A549 (cell line): ENCODE measurements at regions not wholly inside any gene's neighbourhood (a gene's known extent, or its start where the extent isn't known, plus 50 kb on each side); places are given as distances from the start of the nearest gene placed in this dataset.

Experiments
- ATAC-seq, 2 experiments: fragments of 200-7000 bp in 1 of 2; fragments of >200 bp in 1 of 2; cut with Nextera tagmentation in 1 of 2; cut with Tn5 transposase in 1 of 2; 3 replicates each; pipeline versions ENCODE4 v1.8.0 to v1.9.1; 2018 to 2020; ENCODE audit warnings: mild to moderate bottlenecking in 1 of 2, moderate library complexity in 1 of 2
- CTCF ChIA-PET: fragments of 300-600 bp; sonication (Branson Sonifier 250); formaldehyde crosslinking; extraction: SDS; loops from one replicate; lab custom pipeline; 2021; ENCODE audit warnings: antibody characterized with exemption, inconsistent platforms; lab: Yijun Ruan, JAX
- POLR2A ChIA-PET: fragments of 350-600 bp; formaldehyde crosslinking; extraction: SDS; loops from one replicate; lab custom pipeline; 2021; ENCODE audit warnings: antibody characterized with exemption, inconsistent platforms; lab: Yijun Ruan, JAX
- DNase-seq, 2 experiments: peaks; one replicate each; pipeline versions ENCODE4 v3.0.0 to v3.0.0-alpha.2; 2011 to 2016; ENCODE audit warnings: low read depth in 1 of 2, low spot score in 1 of 2
- FAIRE-seq: peaks from 2 replicates; lab custom pipeline; 2011; peaks lifted over from hg19 to GRCh38; lab: Jason Lieb, UNC
- H3K27ac ChIP-seq, 2 experiments: fragments of >200 bp; sonication (Bioruptor Twin); formaldehyde crosslinking; 3 replicates each; pipeline ENCODE4 v1.5.1; 2016 to 2017
- H3K4me1 ChIP-seq: fragments of >200 bp; sonication (Bioruptor Twin); formaldehyde crosslinking; 3 replicates; pipeline ENCODE4 v1.6.1; 2016
- H3K4me2 ChIP-seq: fragments of >200 bp; sonication (Bioruptor Twin); formaldehyde crosslinking; 3 replicates; pipeline ENCODE4 v1.6.1; 2016
- H3K4me3 ChIP-seq: fragments of >200 bp; sonication (Bioruptor Twin); formaldehyde crosslinking; 3 replicates; pipeline ENCODE4 v1.5.1; 2016
- H3K9me3 ChIP-seq: fragments of >200 bp; sonication (Bioruptor Twin); formaldehyde crosslinking; 3 replicates; pipeline ENCODE4 v1.6.1; 2016
- CEBPB ChIP-seq, 2 experiments: fragments of >200 bp in 1 of 2; sonication (Bioruptor Twin) in 1 of 2; formaldehyde crosslinking in 1 of 2; IDR thresholded peaks; 2 replicates each; pipeline ENCODE4 v1.6.1; 2012 to 2016
- CHD2 ChIP-seq: fragments of 150-350 bp; IDR thresholded peaks from 2 replicates; pipeline ENCODE4 v1.6.1; 2014; ENCODE audit warnings: low read length; ENCODE audit not compliant: partially characterized antibody
- CHD4 ChIP-seq: fragments of 200-600 bp; sonication (generic); IDR thresholded peaks from 2 replicates; pipeline ENCODE4 v1.6.1; 2016; ENCODE audit warnings: antibody characterized with exemption, mild to moderate bottlenecking, borderline replicate concordance
- E2F6 ChIP-seq: IDR thresholded peaks from 2 replicates; pipeline ENCODE4 v1.6.1; 2012; ENCODE audit warnings: low read depth, borderline replicate concordance
- EHF ChIP-seq: fragments of 250-450 bp; sonication (Bioruptor Pico); IDR thresholded peaks from 2 replicates; pipeline ENCODE4 v1.5.0; 2020; ENCODE audit warnings: mild to moderate bottlenecking
- ESRRA ChIP-seq: fragments of 150-350 bp; IDR thresholded peaks from 2 replicates; pipeline ENCODE4 v1.6.1; 2014; ENCODE audit warnings: mild to moderate bottlenecking, low read length, borderline replicate concordance
- GATA3 ChIP-seq: IDR thresholded peaks from 2 replicates; pipeline ENCODE4 v1.6.1; 2012; ENCODE audit warnings: borderline replicate concordance
- HDAC2 ChIP-seq: fragments of 200-600 bp; sonication (generic); IDR thresholded peaks from 2 replicates; pipeline ENCODE4 v1.6.1; 2016
- HES2 ChIP-seq: fragments of >200 bp; sonication (Bioruptor Twin); formaldehyde crosslinking; IDR thresholded peaks from 2 replicates; pipeline ENCODE4 v1.6.1; 2016
- HEYL ChIP-seq: fragments of 250-450 bp; sonication (Bioruptor Pico); IDR thresholded peaks from 2 replicates; pipeline ENCODE4 v1.8.0; 2021; ENCODE audit warnings: mild to moderate bottlenecking, moderate library complexity
- HOXA7 ChIP-seq: fragments of 250-450 bp; sonication (Bioruptor Pico); IDR thresholded peaks from 2 replicates; pipeline ENCODE4 v1.5.0; 2020; ENCODE audit warnings: mild to moderate bottlenecking, moderate library complexity
- JUNB ChIP-seq: fragments of >200 bp; sonication (Bioruptor Twin); formaldehyde crosslinking; IDR thresholded peaks from 2 replicates; pipeline ENCODE4 v1.6.1; 2016
- KDM5A ChIP-seq: fragments of 200-600 bp; sonication (generic); IDR thresholded peaks from 2 replicates; pipeline ENCODE4 v1.6.1; 2016; ENCODE audit warnings: antibody characterized with exemption, mild to moderate bottlenecking
- MAZ ChIP-seq: fragments of 150-350 bp; IDR thresholded peaks from 2 replicates; pipeline ENCODE4 v1.6.1; 2014; ENCODE audit warnings: antibody characterized with exemption, low read depth, low read length, borderline replicate concordance
- NFE2L2 ChIP-seq: fragments of 150-350 bp; conservative IDR thresholded peaks from 2 replicates; pipeline ENCODE4 v1.6.1; 2014; ENCODE audit warnings: low read length
- NR3C1 ChIP-seq: fragments of >200 bp; sonication (Bioruptor Twin); formaldehyde crosslinking; IDR thresholded peaks from 3 replicates; pipeline ENCODE4 v1.6.1; 2017
- RAD21 ChIP-seq, 2 experiments: fragments of >200 bp in 1 of 2; sonication (Bioruptor Twin) in 1 of 2; formaldehyde crosslinking in 1 of 2; IDR thresholded peaks in 1 of 2; conservative IDR thresholded peaks in 1 of 2; 2 replicates in 1 of 2; 3 replicates in 1 of 2; pipeline ENCODE4 v1.6.1; 2012 to 2018; ENCODE audit warnings: inconsistent platforms in 1 of 2
- RARB ChIP-seq: fragments of 250-450 bp; sonication (Bioruptor Pico); IDR thresholded peaks from 2 replicates; pipeline ENCODE4 v1.8.0; 2021; ENCODE audit warnings: mild to moderate bottlenecking, moderate library complexity
- SMC3 ChIP-seq: fragments of >200 bp; sonication (Bioruptor Twin); formaldehyde crosslinking; IDR thresholded peaks from 3 replicates; pipeline ENCODE4 v1.6.1; 2018; ENCODE audit warnings: inconsistent platforms
- SREBF2 ChIP-seq: fragments of 450-650 bp; IDR thresholded peaks from 2 replicates; pipeline ENCODE4 v1.6.1; 2014; ENCODE audit warnings: mild to moderate bottlenecking, moderate library complexity
- USF2 ChIP-seq: fragments of 450-650 bp; IDR thresholded peaks from 2 replicates; pipeline ENCODE4 v1.6.1; 2014; ENCODE audit warnings: antibody characterized with exemption
- ZC3H11A ChIP-seq: fragments of 450-650 bp; IDR thresholded peaks from 2 replicates; pipeline ENCODE4 v1.6.1; 2014; ENCODE audit warnings: antibody characterized with exemption, mild to moderate bottlenecking
- ZFP36 ChIP-seq: fragments of 450-650 bp; IDR thresholded peaks from 2 replicates; pipeline ENCODE4 v1.6.1; 2014; ENCODE audit warnings: borderline replicate concordance; ENCODE audit not compliant: partially characterized antibody
- ZNF302 ChIP-seq: fragments of 250-450 bp; sonication (Bioruptor Pico); IDR thresholded peaks from 2 replicates; pipeline ENCODE4 v1.9.0; 2021; ENCODE audit warnings: inconsistent platforms, mild to moderate bottlenecking, moderate library complexity
- ZSCAN20 ChIP-seq: fragments of 250-450 bp; sonication (Bioruptor Pico); IDR thresholded peaks from 2 replicates; pipeline ENCODE4 v1.8.0; 2022; ENCODE audit warnings: mild to moderate bottlenecking, moderate library complexity
- WGBS: methylation state at CpG from one replicate; pipeline ENCODE4 v1.1.6; 2017; ENCODE audit errors: missing lambda C conversion rate; 5-methylcytosine and 5-hydroxymethylcytosine counted together
- TF ChIP-seq, protein P1 (sequence below): IDR thresholded peaks from 2 replicates; pipeline ENCODE4 v1.6.1; 2012
- TF ChIP-seq, protein P2 (sequence below): fragments of >200 bp; sonication (Bioruptor Twin); formaldehyde crosslinking; IDR thresholded peaks from 3 replicates; pipeline ENCODE4 v1.6.1; 2016

DNA sequence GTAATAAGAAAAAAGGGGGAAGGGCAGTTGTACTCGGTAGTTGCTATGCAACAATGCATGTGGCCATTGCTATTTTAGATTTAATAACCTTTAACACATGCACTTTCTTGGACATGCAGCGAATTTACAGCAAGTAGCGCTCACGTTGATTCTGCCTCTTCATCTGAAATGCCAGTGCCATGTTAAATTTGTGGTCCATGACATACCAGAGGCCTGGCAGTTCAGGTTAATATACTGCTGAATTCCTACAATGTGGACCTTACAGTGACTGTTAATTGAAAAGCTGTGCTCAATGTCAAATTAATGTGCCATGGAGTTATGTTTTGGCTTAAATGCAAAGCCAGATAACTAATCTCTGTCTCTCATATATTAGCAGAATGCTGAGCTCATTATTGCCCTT lies 699.7 kb downstream of the DOK5 start (continued):
- TF ChIP-seq MAZ: no peak
- TF ChIP-seq ZFP36: no peak
- TF ChIP-seq NFE2L2: no peak
- TF ChIP-seq KDM5A: no peak
- TF ChIP-seq USF2: no peak
- no peak for TF ChIP-seq GATA3
- TF ChIP-seq ESRRA: no peak
- TF ChIP-seq HDAC2: no peak
- TF ChIP-seq HOXA7: no peak

DNA sequence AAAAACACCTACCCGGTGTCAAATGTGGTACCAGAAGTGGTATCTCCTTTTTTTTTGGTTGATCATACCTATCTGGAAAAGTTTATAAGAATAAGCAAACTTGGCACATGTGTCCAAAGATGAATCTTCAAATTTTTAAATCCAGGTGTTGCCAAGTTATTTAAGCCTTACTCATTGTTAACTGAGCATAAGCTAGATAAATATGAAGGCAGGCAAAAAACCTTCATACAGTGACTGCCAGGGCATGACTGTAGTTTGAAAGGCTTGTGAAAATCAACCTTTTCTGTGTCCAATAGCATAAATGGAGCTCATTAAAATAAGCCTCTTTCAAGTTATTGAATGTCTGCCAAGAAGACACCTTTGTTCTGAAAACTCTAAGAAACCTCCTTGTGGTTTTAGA lies 699.2 kb downstream of the DOK5 start:
- 0% methylated on average over 1 of the region's 1 CpG for WGBS
- CTCF ChIA-PET: interaction anchor here (1.1 kb wide), 1 partner anchor 18 kb away, joined by 3 read pairs; no protein-coding TSS in a partner anchor
- TF ChIP-seq, protein P1, sequence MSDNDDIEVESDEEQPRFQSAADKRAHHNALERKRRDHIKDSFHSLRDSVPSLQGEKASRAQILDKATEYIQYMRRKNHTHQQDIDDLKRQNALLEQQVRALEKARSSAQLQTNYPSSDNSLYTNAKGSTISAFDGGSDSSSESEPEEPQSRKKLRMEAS: no peak
- TF ChIP-seq HDAC2 (no peak), ZC3H11A (no peak), HES2 (no peak), JUNB (no peak), ZNF302 (no peak), CHD2 (no peak), SMC3 (no peak), NR3C1 (no peak), HEYL (CRISPR knock-in tag) (no peak), GATA3 (no peak), CHD4 (no peak), KDM5A (no peak)

GRCh38 chr20:55174172-55174571 lies 698.8 kb downstream of the DOK5 start:
- POLR2A ChIA-PET: no interaction called here
- no peak overlapping the region for H3K27ac ChIP-seq
- FAIRE-seq: no peak

More for the DNA sequence above, 699.2 kb downstream of the DOK5 start:
- DNase-seq (no peak), ATAC-seq (no peak), FAIRE-seq (no peak)
- Histone ChIP-seq H3K4me1 (no peaks in the 10 kb centered on the region), H3K4me2 (no peak overlapping the region), H3K9me3 (no peaks in the 10 kb centered on the region), H3K27ac (no peak overlapping the region), H3K4me3 (no peak overlapping the region)
- POLR2A ChIA-PET: no interaction called here

More at GRCh38 chr20:55174172-55174571, 698.8 kb downstream of the DOK5 start:
- TF ChIP-seq NR3C1 (no peak), SREBF2 (no peak), EHF (CRISPR knock-in tag) (no peak), CEBPB (IDR thresholded peaks at IDR 0.05) (no peak), USF2 (no peak), GATA3 (no peak), RARB (CRISPR knock-in tag) (no peak), RAD21 (conservative IDR thresholded peaks at IDR 0.05 in 1 of 2, IDR thresholded peaks at IDR 0.05 in 1 of 2) (no peak), ZSCAN20 (CRISPR knock-in tag) (no peak), ZFP36 (no peak), E2F6 (no peak), CHD2 (no peak), CHD4 (no peak)
- TF ChIP-seq, protein P2, sequence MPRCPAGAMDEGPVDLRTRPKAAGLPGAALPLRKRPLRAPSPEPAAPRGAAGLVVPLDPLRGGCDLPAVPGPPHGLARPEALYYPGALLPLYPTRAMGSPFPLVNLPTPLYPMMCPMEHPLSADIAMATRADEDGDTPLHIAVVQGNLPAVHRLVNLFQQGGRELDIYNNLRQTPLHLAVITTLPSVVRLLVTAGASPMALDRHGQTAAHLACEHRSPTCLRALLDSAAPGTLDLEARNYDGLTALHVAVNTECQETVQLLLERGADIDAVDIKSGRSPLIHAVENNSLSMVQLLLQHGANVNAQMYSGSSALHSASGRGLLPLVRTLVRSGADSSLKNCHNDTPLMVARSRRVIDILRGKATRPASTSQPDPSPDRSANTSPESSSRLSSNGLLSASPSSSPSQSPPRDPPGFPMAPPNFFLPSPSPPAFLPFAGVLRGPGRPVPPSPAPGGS: no peak
- H3K4me3 ChIP-seq: no peak overlapping the region
- no peaks in the 10 kb centered on the region for H3K4me1 ChIP-seq
- H3K4me2 ChIP-seq: no peak overlapping the region
- 0% methylated on average over 2 of the region's 2 CpGs for WGBS
- ATAC-seq (no peak), DNase-seq (no peak)
- CTCF ChIA-PET: interaction anchor here (1.1 kb wide), 1 partner anchor 19 kb away, joined by 3 read pairs; no protein-coding TSS in a partner anchor
- H3K9me3 ChIP-seq: no peaks in the 10 kb centered on the region
